ENCODE measurements at regions not wholly inside any gene's neighbourhood (a gene's known extent, or its start where the extent isn't known, plus 50 kb on each side); places are given as distances from the start of the nearest gene placed in this dataset.

DNA sequence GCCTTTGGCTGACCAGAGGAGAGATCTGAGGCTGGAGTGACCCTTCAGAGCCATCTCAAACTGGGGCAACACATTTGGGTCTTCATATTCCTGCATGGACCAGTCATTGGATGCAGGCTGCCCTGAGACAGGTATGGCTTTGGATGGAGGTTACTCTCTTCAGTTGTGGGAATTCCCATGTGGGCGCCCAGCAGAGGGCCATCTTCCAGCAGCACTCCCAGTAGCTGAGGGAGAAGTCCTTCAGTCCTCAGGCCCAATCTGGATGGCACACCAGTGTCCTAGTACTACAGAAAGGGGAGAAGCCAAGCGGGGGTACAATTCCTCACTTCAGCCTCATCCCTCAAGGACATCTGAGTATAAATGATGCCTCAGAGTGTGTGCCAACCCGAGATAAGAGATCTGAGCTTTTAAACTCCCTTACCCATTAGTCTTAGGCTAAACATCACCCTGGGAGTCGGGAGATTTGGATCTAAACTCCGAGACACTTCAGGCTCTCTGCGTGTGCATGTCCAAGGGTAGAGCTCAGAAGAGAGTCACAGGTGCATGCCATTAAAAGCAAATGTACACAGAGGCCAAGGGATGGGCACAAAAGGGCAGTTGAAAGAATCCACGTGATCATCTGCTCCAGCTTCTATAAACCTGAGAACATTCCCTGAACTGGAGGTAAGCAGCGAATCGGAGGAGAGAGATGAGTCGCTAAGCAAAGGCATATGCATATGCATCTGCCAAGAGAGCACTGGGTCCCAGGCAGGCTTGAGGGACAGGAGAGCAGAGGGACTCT, 204.6 kb downstream of the CD83 start:
- DNase-seq (ENCODE audit: low read depth): no peak

GRCh38 chr6:14322841-14323240, 205.3 kb downstream of the CD83 start:
- DNase-seq (ENCODE audit: low read depth): no peak

- DNase-seq (ENCODE audit: low read depth): no peak
Observed at GRCh38 chr6:14326774-14327173, 209.2 kb downstream of the CD83 start.

- no peak for DNase-seq (ENCODE audit: low read depth)
Observed at GRCh38 chr6:14328163-14328562, 210.6 kb downstream of the CD83 start.

DNA sequence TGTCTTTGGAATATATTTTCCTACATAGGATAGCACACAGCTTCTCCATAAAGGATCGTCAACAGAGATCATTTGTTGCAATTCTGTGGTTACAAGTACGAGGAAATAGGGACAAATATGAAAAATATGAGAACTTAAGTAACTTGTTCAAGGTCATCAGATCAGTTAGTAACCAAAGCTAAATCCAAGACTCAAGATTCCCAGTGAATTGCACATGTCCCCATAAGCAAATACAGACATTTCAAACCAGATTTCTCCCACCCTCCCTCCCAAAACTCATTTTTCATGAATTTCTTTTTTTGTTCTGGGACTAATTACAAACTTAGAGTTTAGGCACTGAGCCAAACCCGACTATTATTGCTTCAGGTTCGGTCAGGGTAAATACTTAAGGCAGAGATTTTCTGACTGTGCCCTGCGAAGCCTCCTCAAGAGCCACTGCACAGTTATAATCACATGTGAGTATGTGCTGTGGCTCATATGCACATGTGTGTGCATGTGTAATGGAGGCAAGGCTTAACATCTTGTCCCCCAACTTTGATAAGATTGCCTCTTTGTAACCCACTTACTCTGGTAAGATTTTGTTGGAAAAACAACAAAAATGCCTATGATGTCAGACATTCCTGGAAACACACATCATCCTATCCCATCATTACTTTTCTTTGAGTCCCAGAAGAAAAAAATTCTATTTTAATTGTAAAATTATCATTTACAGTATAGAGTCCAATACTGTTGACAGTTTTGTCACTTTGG, 216.2 kb downstream of the CD83 start:
- no peak for DNase-seq (ENCODE audit: low read depth)

- no peak for DNase-seq (ENCODE audit: low read depth)
Observed at GRCh38 chr6:14335071-14335470, 217.5 kb downstream of the CD83 start.

GRCh38 chr6:14337152-14337551, 219.6 kb downstream of the CD83 start:
- DNase-seq (ENCODE audit: low read depth): no peak

- DNase-seq (ENCODE audit: low read depth): no peak
Observed at GRCh38 chr6:14339172-14339571, 221.6 kb downstream of the CD83 start.

DNA sequence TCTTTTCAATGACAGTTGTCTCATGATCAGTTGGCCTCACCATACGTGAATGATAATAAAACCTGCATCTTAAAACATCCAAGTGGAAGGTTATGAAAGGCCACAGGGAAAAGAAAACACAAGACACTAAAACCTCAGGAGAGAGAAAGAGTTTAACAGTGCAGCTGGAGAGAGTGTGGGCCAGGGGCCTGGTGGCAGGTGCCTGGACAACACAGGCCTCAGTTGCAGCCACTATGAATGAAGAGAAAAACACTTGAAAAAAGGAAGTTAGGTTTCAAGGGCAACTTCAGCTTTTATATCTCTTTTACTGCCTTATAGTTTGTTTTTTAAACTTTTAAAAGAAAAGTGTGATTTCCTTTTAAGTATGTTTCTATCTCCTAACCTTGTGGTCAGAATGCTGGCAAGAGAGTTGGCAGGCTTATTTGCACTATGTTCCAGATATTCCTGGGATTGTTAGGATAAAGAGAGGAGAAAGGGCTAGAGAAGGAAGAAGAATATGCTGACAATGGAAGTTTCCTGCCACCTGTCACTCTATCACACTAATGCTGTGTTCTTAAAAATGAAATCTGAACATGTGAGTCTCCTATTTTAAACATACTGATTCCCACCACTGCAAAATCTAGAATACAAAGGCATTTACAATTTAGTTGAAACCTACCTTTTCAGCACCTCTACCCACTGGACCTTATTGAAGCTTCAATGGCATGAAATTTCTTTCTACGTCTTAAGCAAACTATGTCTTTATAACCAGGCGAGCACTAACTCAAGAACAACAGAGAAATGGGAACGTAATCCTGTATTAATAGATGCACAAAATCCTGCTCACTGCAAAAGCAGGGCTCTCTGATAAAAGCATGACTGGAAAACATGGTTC, 222.4 kb downstream of the CD83 start:
- no peak for DNase-seq (ENCODE audit: low read depth)

DNA sequence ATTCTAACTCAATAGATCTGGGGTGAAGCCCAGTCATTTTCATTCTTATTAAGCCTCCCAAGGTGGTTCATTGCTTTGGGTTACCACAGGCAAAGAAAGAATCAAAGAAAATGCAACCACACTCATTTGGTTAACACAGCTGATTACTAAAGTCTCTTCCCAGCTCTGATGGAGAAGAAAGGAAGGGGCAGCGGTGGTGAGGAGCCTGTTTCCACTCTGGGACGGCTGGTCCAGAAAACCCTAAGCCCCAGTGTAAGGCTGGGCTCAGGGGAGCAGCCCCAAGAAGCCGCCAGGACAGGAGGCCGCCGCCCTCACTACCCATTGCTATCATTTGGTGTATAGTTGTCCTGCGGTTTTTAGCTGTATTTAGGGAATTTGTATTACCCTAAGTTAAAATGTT, 226.9 kb downstream of the CD83 start:
- no peak for DNase-seq (ENCODE audit: low read depth)

DNA sequence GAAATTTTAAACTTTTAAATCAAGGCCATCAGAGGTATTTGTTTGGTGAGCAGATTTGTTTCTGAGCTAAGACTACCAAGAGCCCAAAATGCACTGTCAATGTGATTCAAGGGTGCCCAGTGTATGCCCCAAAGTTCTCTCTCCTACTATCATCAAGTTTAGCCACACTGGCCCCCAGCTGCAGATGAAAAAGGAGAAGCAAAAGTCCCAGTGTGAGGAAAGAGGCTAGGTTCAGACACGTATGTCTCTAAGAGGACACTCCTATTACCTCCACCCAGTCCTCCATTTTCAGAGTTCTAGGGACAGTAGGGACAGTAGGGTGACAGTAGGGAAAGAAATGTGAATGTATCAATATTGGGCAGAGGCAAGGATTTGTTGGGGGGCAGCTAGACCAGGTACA, 230.8 kb downstream of the CD83 start:
- DNase-seq (ENCODE audit: low read depth): no peak

GRCh38 chr6:14349507-14349906, 231.9 kb downstream of the CD83 start:
- no peak for DNase-seq (ENCODE audit: low read depth)

DNA sequence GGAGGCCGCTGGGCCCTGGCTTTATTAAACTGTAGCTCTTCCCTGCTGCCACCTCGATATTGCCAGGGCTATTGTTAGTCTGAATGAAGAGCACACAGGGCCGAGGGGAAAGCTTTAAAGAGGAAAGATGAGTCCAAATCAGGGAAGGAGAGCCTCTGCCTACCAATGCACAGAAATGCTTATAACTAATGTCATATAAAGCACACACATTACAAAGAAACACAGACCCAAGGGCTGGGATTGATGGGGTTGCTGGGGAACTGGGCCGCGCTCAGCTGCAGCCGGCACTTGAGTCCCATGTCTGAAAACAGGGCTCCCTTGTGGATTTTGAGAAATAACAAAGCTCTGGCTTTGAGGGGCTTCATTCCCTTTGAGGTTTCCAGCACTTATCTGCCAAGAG, 232.6 kb downstream of the CD83 start:
- DNase-seq (ENCODE audit: low read depth): no peak

- no peak for DNase-seq (ENCODE audit: low read depth)
Observed at GRCh38 chr6:14353281-14353680, 235.7 kb downstream of the CD83 start.

DNA sequence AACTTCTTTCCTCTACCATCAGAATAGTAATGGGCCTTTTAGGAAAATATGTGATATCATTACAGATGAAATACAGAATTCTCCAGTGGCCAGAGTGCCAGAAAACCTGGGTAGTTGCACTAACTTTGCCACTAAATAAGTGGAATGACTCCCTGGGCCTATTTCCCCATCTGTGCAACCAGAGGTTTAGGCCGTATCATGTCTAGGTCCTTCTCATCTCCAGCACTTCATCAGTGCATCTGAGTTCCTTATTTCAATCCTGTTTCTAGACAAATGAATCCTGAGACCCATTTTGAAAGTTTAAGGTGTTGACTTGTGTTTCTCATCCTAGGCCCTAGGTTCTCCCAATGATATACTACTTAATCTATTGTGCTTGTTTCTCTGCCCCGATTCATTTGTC, 236.2 kb downstream of the CD83 start:
- DNase-seq (ENCODE audit: low read depth): no peak

DNA sequence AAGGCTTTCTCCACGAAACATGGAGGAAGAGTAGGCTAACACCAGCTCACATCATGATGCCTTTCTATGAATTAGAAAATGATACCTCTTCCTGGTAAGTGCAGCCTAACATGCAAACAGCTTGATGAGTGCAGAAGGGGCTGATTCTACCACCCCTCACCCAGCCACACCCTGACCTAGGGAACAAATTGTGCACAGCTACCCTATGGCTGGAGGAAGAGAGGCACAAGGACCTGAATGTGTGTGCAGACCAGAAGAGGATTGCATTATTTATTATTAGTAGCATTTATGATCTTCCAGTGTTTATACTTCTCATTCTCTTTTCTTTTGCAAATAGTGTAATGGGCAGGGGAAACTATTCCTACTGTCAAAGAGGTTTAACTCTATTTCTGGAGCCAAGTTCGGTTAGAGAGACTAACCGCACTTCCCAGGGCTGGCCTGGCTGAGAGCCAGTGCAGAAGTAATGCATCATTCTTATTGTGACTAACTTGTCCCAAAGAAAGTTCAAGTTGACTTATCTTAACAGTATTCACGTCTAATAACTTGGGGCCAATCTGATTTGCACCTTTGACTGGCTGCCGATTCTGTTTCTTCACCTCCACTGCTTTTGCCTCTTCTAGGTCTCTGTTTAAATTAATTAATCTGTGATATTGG, 237.5 kb downstream of the CD83 start:
- peak; percentile 46 for DNase-seq (ENCODE audit: low read depth)

DNA sequence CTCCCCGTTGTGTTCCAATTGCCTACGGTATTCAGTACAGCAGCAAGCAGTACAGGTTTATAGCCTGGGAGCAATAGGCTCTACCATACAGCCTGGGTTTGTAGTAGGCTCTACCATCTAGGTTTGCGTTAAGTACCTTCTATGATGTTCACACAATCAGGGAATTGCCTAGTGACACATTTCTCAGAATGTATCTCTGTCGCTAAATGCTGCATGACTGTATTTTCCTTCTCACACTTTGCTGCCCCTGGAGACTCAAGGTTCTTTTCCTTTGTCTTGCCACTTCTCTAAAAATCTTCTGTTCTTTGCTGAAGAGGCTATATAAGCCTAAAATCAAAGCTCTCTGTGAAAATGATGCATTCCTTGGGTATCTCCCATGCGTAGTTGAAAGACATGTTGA, 241.9 kb downstream of the CD83 start:
- DNase-seq (ENCODE audit: low read depth): no peak

DNA sequence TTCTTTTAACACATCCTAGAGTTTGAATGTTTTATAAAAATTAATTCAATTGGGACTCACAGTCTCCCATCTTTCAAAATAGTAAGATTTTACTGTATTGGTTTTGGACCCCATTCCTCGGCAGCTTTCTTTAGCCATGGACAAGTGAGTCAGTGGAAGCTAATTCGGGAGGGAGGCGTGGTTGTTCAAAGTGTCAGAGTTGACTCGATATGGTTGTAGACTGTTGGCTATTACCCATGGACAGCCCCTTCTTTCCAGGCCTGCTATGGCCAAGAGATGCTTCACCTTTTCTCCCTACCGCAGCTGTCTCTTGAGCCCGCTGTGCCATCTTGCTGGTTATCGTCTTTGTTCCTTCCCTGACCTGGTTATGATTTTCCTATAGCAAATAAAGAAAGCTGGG, 243.0 kb downstream of the CD83 start:
- DNase-seq (ENCODE audit: low read depth): no peak

DNA sequence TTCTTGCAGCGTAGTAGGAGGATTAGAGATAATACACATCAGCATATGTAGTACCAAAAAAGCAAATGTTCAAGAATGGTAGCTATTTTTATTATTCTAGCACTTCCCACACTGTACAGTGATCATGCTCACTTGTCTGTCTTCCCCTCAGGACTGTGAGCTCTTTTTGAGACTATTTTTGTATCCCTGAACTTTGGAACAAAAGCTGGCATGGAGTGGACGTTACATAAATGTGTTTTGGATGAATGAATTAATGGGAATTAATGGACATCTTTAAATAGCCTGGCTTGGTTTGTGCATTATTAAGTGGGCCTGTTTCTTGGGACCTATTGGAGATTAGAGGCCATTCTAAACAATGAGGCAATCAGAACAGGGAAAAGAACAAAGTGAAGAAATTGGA, 243.7 kb downstream of the CD83 start:
- no peak for DNase-seq (ENCODE audit: low read depth)

DNA sequence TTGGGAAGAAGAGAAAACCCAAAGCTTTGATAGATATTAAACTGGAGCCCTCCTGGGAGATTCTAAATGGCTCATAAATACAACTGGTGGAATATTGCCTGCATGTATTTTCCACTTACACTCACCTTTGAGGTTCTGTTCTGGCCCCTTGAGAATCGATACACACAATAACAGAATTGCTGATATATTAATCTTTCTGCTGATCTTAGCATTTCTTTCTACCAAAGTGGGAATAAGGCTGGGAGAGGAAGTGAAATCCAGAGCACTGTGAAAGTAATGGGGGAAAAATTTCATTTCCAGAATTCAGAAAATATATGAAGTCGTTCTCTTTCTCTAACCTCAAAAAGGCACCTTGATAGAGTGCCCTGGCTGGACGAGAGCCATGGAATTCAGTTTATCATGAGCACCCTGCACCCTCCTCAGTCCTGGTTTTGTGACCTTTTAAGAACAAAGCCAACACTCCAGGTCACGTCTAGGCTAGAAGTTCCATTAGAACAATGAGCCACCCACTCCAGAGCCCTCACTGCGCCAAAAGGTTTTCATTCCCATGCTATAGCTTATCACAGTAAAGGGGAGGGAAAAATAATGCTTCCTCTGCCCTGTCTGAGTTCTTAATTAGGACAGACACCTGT, 244.5 kb downstream of the CD83 start:
- no peak for DNase-seq (ENCODE audit: low read depth)

DNA sequence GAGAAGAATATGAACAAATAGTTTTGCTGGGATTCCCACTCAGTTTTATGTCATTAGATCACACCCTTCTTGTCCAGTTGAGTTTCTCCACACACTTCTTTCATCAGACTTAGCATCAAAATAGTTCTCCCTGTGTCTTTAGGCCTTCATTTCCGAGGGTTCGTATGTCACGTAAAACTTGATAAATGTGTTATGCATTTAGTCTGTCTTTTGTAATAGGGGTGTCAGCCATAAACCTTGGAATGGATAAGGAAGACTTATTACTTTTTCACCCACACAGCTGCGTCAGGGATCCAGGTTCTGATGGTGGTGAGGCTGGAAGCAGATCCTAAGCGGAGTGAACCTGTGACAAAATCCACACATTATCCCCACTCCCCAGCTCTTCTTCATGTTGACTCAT, 246.8 kb downstream of the CD83 start:
- DNase-seq (ENCODE audit: low read depth): no peak

DNA sequence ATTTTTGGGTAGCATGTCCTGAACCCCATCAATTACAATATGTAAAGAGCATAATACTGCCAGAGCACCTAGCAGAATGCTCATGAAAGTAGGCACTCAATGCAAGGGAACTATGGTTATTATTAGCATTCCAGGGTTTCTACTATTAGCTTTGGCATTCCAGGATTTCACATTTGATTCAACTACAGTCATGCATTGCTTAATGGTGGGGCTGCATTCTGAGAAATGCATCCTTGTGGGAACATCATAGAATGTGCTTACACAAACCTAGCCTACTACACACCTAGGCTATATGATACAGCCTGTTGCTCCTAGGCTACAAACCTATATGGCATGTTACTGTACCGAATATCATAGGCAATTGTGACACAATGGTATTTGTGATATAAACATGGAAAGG, 247.8 kb downstream of the CD83 start:
- DNase-seq (ENCODE audit: low read depth): no peak

Data from GM04504 (cell line).